K562 (cell line): ENCODE measurements at regions not wholly inside any gene's neighbourhood (a gene's known extent, or its start where the extent isn't known, plus 50 kb on each side); places are given as distances from the start of the nearest gene placed in this dataset.

Experiments
- ATAC-seq: fragments of 200-7000 bp; cut with Tn5 transposase; 3 replicates; pipeline ENCODE4 v1.9.1; 2020; ENCODE audit warnings: moderate library complexity
- BruUV-seq: library from RNA; stranded (reverse); fragments of 400-500 nt; replicated peaks from 2 replicates; lab custom pipeline; 2021; lab: Mats Ljungman, UMichigan
- CTCF ChIA-PET: fragments of 300-600 bp; formaldehyde crosslinking; extraction: SDS; loops from one replicate; lab custom pipeline; 2021; ENCODE audit warnings: low intra/inter-chr PET ratio; lab: Yijun Ruan, JAX
- POLR2A ChIA-PET: fragments of 300-600, 350-650 bp; sonication (Branson Sonifier 250); formaldehyde crosslinking; extraction: SDS; loops from one replicate; lab custom pipeline; 2021; ENCODE audit warnings: antibody characterized with exemption, inconsistent platforms; lab: Yijun Ruan, JAX
- DNase-seq, 4 experiments: peaks; one replicate each; pipeline versions ENCODE4 v3.0.0 to v3.0.0-alpha.2; 2011 to 2018; ENCODE audit warnings: low spot score in 3 of 4, mixed read lengths in 3 of 4; ENCODE audit errors: extremely low read depth in 1 of 4
- FAIRE-seq: peaks from 2 replicates; lab custom pipeline; 2011; peaks lifted over from hg19 to GRCh38; lab: Jason Lieb, UNC
- H2AFZ ChIP-seq: 2 replicates; pipeline ENCODE4 v1.6.0; 2011; ENCODE audit warnings: low read depth, low read length, control low read depth, inconsistent platforms
- H3K27ac ChIP-seq: fragments of 200-600 bp; 3 replicates; pipeline ENCODE4 v1.8.0; 2011; ENCODE audit warnings: low read depth, mild to moderate bottlenecking, control low read depth, inconsistent platforms, low read length, moderate library complexity, mixed read lengths; ENCODE audit errors: extremely low read depth
- H3K27me3 ChIP-seq, 2 experiments: fragments of 300-600 bp in 1 of 2; 2 replicates in 1 of 2; 3 replicates in 1 of 2; pipeline versions ENCODE4 v1.6.0 to v1.8.0; 2011; ENCODE audit warnings: inconsistent platforms in 2 of 2, low read length in 2 of 2, mild to moderate bottlenecking in 1 of 2, mixed read lengths in 1 of 2, moderate library complexity in 1 of 2; ENCODE audit not compliant: control insufficient read depth in 2 of 2, insufficient read depth in 2 of 2
- H3K36me3 ChIP-seq: fragments of 300-600 bp; 3 replicates; pipeline ENCODE4 v1.8.0; 2011; ENCODE audit warnings: mild to moderate bottlenecking, low read length, inconsistent platforms; ENCODE audit not compliant: control insufficient read depth, insufficient read depth
- H3K4me1 ChIP-seq, 2 experiments: fragments of 200-600 bp in 1 of 2; replicated peaks in 1 of 2; 2 replicates in 1 of 2; 3 replicates in 1 of 2; pipeline versions ENCODE4 v1.5.1 to v1.8.0; 2011; ENCODE audit warnings: inconsistent platforms in 2 of 2, low read length in 2 of 2, mild to moderate bottlenecking in 1 of 2, mixed read lengths in 1 of 2, moderate library complexity in 1 of 2; ENCODE audit not compliant: control insufficient read depth in 2 of 2, insufficient read depth in 2 of 2
- H3K4me2 ChIP-seq: 2 replicates; pipeline ENCODE4 v1.6.1; 2011; ENCODE audit warnings: low read length, control low read depth, inconsistent platforms, mixed read lengths; ENCODE audit not compliant: insufficient read depth
- H3K4me3 ChIP-seq: fragments of 200-600 bp; sonication (generic), shearing (Covaris generic); 2 replicates; pipeline ENCODE4 v1.5.1; 2016; ENCODE audit warnings: control low read depth, inconsistent platforms
- H3K79me2 ChIP-seq: fragments of 200-600 bp; 3 replicates; pipeline ENCODE4 v1.8.0; 2011; ENCODE audit warnings: low read length, inconsistent platforms; ENCODE audit not compliant: control insufficient read depth, insufficient read depth
- H3K9ac ChIP-seq, 2 experiments: 2 replicates each; pipeline versions ENCODE4 v1.6.0 to v1.6.1; 2011; ENCODE audit warnings: low read depth in 2 of 2, low read length in 2 of 2, control low read depth in 1 of 2, inconsistent platforms in 1 of 2, mild to moderate bottlenecking in 1 of 2, mixed read lengths in 1 of 2; ENCODE audit not compliant: insufficient read depth in 1 of 2
- H3K9me1 ChIP-seq: one replicate; pipeline ENCODE4 v1.6.0; 2011; ENCODE audit warnings: inconsistent platforms, mild to moderate bottlenecking, low read length, moderate library complexity; ENCODE audit not compliant: control insufficient read depth, insufficient read depth
- H3K9me3 ChIP-seq: replicated peaks from 2 replicates; pipeline ENCODE4 v1.5.1; 2011; ENCODE audit warnings: low read depth, low read length, inconsistent platforms; ENCODE audit not compliant: control insufficient read depth, insufficient read depth
- H4K20me1 ChIP-seq: replicated peaks from 2 replicates; pipeline ENCODE4 v1.6.1; 2011; ENCODE audit warnings: low read length, inconsistent platforms, mixed read lengths; ENCODE audit not compliant: control insufficient read depth, insufficient read depth
- BCLAF1 ChIP-seq, 2 experiments: fragments of 450-650 bp in 1 of 2; IDR thresholded peaks; 2 replicates each; pipeline ENCODE4 v1.6.1; 2011 to 2017; ENCODE audit warnings: low read depth in 2 of 2, antibody characterized with exemption in 1 of 2, borderline replicate concordance in 1 of 2, low read length in 1 of 2, mild to moderate bottlenecking in 1 of 2, mixed read lengths in 1 of 2; ENCODE audit not compliant: control insufficient read depth in 1 of 2
- HCFC1 ChIP-seq: IDR thresholded peaks from 2 replicates; pipeline ENCODE4 v1.6.1; 2012; ENCODE audit warnings: low read depth, low read length, improper control_type of control experiment
- KLF6 ChIP-seq: fragments of 250-450 bp; sonication (Bioruptor Pico); IDR thresholded peaks from 2 replicates; pipeline ENCODE4 v1.4.0; 2020; ENCODE audit warnings: mild to moderate bottlenecking, moderate library complexity, borderline replicate concordance
- MYBL2 ChIP-seq, 2 experiments: fragments of 450-650 bp in 1 of 2; sonication (generic) in 1 of 2; formaldehyde crosslinking in 1 of 2; IDR thresholded peaks; 2 replicates each; pipeline versions ENCODE4 v1.6.1 to v1.8.1; 2017 to 2022; ENCODE audit warnings: borderline replicate concordance in 1 of 2, inconsistent platforms in 1 of 2, low read depth in 1 of 2, mild to moderate bottlenecking in 1 of 2, missing genetic modification reagents in 1 of 2, moderate library complexity in 1 of 2
- PHB ChIP-seq: fragments of 250-450 bp; sonication (Bioruptor Pico); IDR thresholded peaks from 2 replicates; pipeline ENCODE4 v1.5.0; 2021
- POLR2G ChIP-seq: fragments of 200-400 bp; formaldehyde crosslinking; IDR thresholded peaks from 2 replicates; pipeline ENCODE4 v1.6.1; 2017; ENCODE audit warnings: low read depth, mild to moderate bottlenecking, antibody characterized with exemption, low read length, moderate library complexity
- SRSF9 ChIP-seq: fragments of 200-400 bp; formaldehyde crosslinking; IDR thresholded peaks from 2 replicates; pipeline ENCODE4 v1.6.1; 2017; ENCODE audit warnings: low read depth, low read length, borderline replicate concordance
- TAF15 ChIP-seq: fragments of 200-400 bp; formaldehyde crosslinking; IDR thresholded peaks from 2 replicates; pipeline ENCODE4 v1.6.1; 2017; ENCODE audit warnings: mild to moderate bottlenecking, low read depth, low read length, moderate library complexity
- WGBS: fragments of 100-300 bp; shearing (Covaris generic); methylation state at CpG from one replicate; pipeline ENCODE4 v1.1.6; 2016; ENCODE audit warnings: low coverage, mixed read lengths; ENCODE audit not compliant: insufficient coverage; ENCODE audit errors: missing lambda C conversion rate; 5-methylcytosine and 5-hydroxymethylcytosine counted together
- in situ Hi-C: fragments of 300-500 bp; cut with MboI; formaldehyde crosslinking; loops from 4 replicates; pipeline ENCODE4 v1.15.0; 2018; ENCODE audit warnings: inconsistent platforms, mixed read lengths
- intact Hi-C: fragments of 100-400 bp; cut with micrococcal nuclease; formaldehyde crosslinking; loops from 2 replicates; pipeline ENCODE4 v1.14.2; 2022
- TF ChIP-seq, protein P1 (sequence below): fragments of 250-450 bp; sonication (Bioruptor Pico); IDR thresholded peaks from 2 replicates; pipeline ENCODE4 v1.8.0; 2022; ENCODE audit warnings: moderate library complexity, mild to moderate bottlenecking, inconsistent platforms

DNA sequence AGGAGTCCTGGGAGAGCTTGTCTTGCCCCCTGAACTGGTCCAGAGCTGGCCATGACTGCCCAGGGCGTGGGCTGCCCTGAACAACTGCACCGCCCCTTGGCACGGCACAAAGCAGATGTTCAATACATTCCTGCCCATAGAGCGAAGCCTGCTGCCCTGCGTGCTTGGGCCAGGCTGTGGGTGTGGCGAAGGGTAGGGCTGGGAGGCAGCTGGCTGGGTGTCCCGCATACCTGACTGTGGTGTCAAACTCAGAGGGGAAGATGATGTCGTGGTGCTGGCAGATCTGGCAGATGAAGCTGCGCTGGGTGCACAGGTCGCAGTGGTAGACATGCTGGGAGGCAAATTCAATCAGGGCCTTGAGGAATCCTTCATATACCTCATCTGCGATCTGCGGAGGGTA, 124.2 kb upstream of the SMURF2 start:
- FAIRE-seq: no peak
- BruUV-seq: no TSS peak
- no peak for ATAC-seq
- peaks cover 8% of the 10 kb centered on the region; the same call in 1 of the 3 replicates for H3K36me3 ChIP-seq
- intact Hi-C loops (no loop called here), in situ Hi-C loops (no loop called here)
- POLR2A ChIA-PET: interaction anchor here (0.6 kb wide), 1 partner anchor 23 kb away, joined by 3 read pairs; no protein-coding TSS in a partner anchor
- no peaks in the 10 kb centered on the region for H3K9me1 ChIP-seq
- no peak overlapping the region for H3K4me3 ChIP-seq
- H3K9ac ChIP-seq: no peak overlapping the region
- no peaks in the 10 kb centered on the region for H3K79me2 ChIP-seq
- no peak overlapping the region for H3K27ac ChIP-seq
- 85% methylated on average over 9 of the region's 12 CpGs for WGBS
- no peak for TF ChIP-seq HCFC1
- TF ChIP-seq MYBL2 (IDR thresholded peaks at IDR 0.05; ENCODE audit: low read depth): no peak
- TF ChIP-seq MYBL2 (CRISPR knock-in tag; IDR thresholded peaks at IDR 0.05; ENCODE audit: borderline replicate concordance): no peak
- TF ChIP-seq TAF15: no peak
- no peak for TF ChIP-seq PHB (CRISPR knock-in tag)
- TF ChIP-seq BCLAF1 (IDR thresholded peaks at IDR 0.05; ENCODE audit: borderline replicate concordance in 1 of 2, control insufficient read depth in 1 of 2, low read depth in 2 of 2, low read length in 1 of 2): no peak
- TF ChIP-seq SRSF9: no peak
- 0 out of 2 replicates have a peak, but pooled peaks have one; percentile 23 for TF ChIP-seq POLR2G
- TF ChIP-seq, protein P1, sequence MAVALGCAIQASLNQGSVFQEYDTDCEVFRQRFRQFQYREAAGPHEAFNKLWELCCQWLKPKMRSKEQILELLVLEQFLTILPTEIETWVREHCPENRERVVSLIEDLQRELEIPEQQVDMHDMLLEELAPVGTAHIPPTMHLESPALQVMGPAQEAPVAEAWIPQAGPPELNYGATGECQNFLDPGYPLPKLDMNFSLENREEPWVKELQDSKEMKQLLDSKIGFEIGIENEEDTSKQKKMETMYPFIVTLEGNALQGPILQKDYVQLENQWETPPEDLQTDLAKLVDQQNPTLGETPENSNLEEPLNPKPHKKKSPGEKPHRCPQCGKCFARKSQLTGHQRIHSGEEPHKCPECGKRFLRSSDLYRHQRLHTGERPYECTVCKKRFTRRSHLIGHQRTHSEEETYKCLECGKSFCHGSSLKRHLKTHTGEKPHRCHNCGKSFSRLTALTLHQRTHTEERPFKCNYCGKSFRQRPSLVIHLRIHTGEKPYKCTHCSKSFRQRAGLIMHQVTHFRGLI (CRISPR knock-in tag): no peak
- no peak for TF ChIP-seq KLF6 (CRISPR knock-in tag)
- no peaks in the 10 kb centered on the region for H4K20me1 ChIP-seq
- CTCF ChIA-PET: no interaction called here
- no peak overlapping the region for H2AFZ ChIP-seq
- no peaks in the 10 kb centered on the region for H3K27me3 ChIP-seq
- DNase-seq: no peak
- H3K4me1 ChIP-seq: no peaks in the 10 kb centered on the region
- H3K4me2 ChIP-seq: no peak overlapping the region
- H3K9me3 ChIP-seq: no peaks in the 10 kb centered on the region
